DND-41 (cell line): ENCODE measurements at regions not wholly inside any gene's neighbourhood (a gene's known extent, or its start where the extent isn't known, plus 50 kb on each side); places are given as distances from the start of the nearest gene placed in this dataset.

Experiments
- ATAC-seq: fragments of 200-7000 bp; cut with Tn5 transposase; 3 replicates; pipeline ENCODE4 v1.9.1; 2021; ENCODE audit warnings: low read depth; ENCODE audit not compliant: insufficient read depth
- DNase-seq: peaks from one replicate; pipeline ENCODE4 v3.0.0-alpha.2; 2020
- H2AFZ ChIP-seq: 2 replicates; pipeline ENCODE4 v1.6.0; 2012; ENCODE audit warnings: low read depth, low read length
- H3K27ac ChIP-seq: 2 replicates; pipeline ENCODE4 v1.5.1; 2012; ENCODE audit warnings: low read length, inconsistent platforms
- H3K27me3 ChIP-seq: fragments of 200-600 bp; sonication (generic); 2 replicates; pipeline ENCODE4 v1.6.0; 2012; ENCODE audit warnings: low read length, mild to moderate bottlenecking, inconsistent platforms; ENCODE audit not compliant: insufficient read depth, poor library complexity
- H3K36me3 ChIP-seq: 2 replicates; pipeline ENCODE4 v1.5.1; 2012; ENCODE audit warnings: low read length, inconsistent platforms; ENCODE audit not compliant: insufficient read depth
- H3K4me1 ChIP-seq: 2 replicates; pipeline ENCODE4 v1.5.1; 2012; ENCODE audit warnings: mild to moderate bottlenecking, low read length; ENCODE audit not compliant: insufficient read depth
- H3K4me2 ChIP-seq: 2 replicates; pipeline ENCODE4 v1.6.0; 2012; ENCODE audit warnings: mild to moderate bottlenecking, moderate library complexity, low read length, inconsistent platforms; ENCODE audit not compliant: insufficient read depth
- H3K4me3 ChIP-seq, 2 experiments: fragments of 200-600 bp in 1 of 2; shearing (Covaris generic) in 1 of 2; 2 replicates each; pipeline ENCODE4 v1.5.1; 2012 to 2016; ENCODE audit warnings: inconsistent platforms in 2 of 2, low read length in 2 of 2, mild to moderate bottlenecking in 2 of 2, low read depth in 1 of 2, moderate library complexity in 1 of 2
- H3K79me2 ChIP-seq: 2 replicates; pipeline ENCODE4 v1.6.0; 2012; ENCODE audit warnings: low read length, inconsistent platforms; ENCODE audit not compliant: insufficient read depth
- H3K9ac ChIP-seq: 2 replicates; pipeline ENCODE4 v1.6.0; 2012; ENCODE audit warnings: low read depth, mild to moderate bottlenecking, inconsistent platforms, low read length, moderate library complexity
- H3K9me3 ChIP-seq: 2 replicates; pipeline ENCODE4 v1.5.1; 2012; ENCODE audit warnings: low read length, moderate library complexity, mild to moderate bottlenecking, inconsistent platforms; ENCODE audit not compliant: insufficient read depth, severe bottlenecking
- H4K20me1 ChIP-seq: 2 replicates; pipeline ENCODE4 v1.6.0; 2012; ENCODE audit warnings: low read length; ENCODE audit not compliant: insufficient read depth
- CTCF ChIP-seq: IDR thresholded peaks from 2 replicates; pipeline ENCODE4 v1.5.1; 2012; ENCODE audit warnings: borderline replicate concordance, low read length, moderate library complexity, mild to moderate bottlenecking; ENCODE audit not compliant: poor library complexity, severe bottlenecking; ENCODE audit errors: extremely low read depth
- EZH2 ChIP-seq: IDR thresholded peaks from 3 replicates; pipeline ENCODE4 v1.6.1; 2012; ENCODE audit warnings: borderline replicate concordance, low read depth, mild to moderate bottlenecking, moderate library complexity, low read length, inconsistent platforms; ENCODE audit not compliant: severe bottlenecking

GRCh38 chr2:2665834-2666133 is 334.7 kb upstream of the MYT1L start:
- ATAC-seq (no peak), DNase-seq (no peak)
- Histone ChIP-seq H4K20me1 (no peaks in the 10 kb centered on the region), H3K79me2 (no peaks in the 10 kb centered on the region), H3K36me3 (no peaks in the 10 kb centered on the region), H3K9me3 (no peaks in the 10 kb centered on the region), H3K4me1 (no peaks in the 10 kb centered on the region), H3K4me3 (no peak overlapping the region), H3K9ac (no peak overlapping the region), H3K4me2 (no peak overlapping the region), H2AFZ (no peak overlapping the region), H3K27ac (no peak overlapping the region), H3K27me3 (no peaks in the 10 kb centered on the region)
- TF ChIP-seq CTCF (no peak), EZH2 (no peak)

- ATAC-seq: no peak
Measured at GRCh38 chr2:2664989-2665833, 334.1 kb upstream of the MYT1L start.

GRCh38 chr2:2663401-2664036 is 332.4 kb upstream of the MYT1L start:
- H3K4me1 ChIP-seq: no peaks in the 10 kb centered on the region
- no peak overlapping the region for H3K4me2 ChIP-seq
- no peaks in the 10 kb centered on the region for H3K79me2 ChIP-seq
- DNase-seq (no peak), ATAC-seq (no peak)
- no peaks in the 10 kb centered on the region for H3K9me3 ChIP-seq
- no peak overlapping the region for H2AFZ ChIP-seq
- TF ChIP-seq CTCF (no peak), EZH2 (no peak)
- H3K27me3 ChIP-seq: no peaks in the 10 kb centered on the region
- H3K9ac ChIP-seq: no peak overlapping the region
- H3K36me3 ChIP-seq: no peaks in the 10 kb centered on the region
- H4K20me1 ChIP-seq: no peaks in the 10 kb centered on the region
- H3K27ac ChIP-seq: no peak overlapping the region
- H3K4me3 ChIP-seq: no peak overlapping the region

More at GRCh38 chr2:2664989-2665833, 334.1 kb upstream of the MYT1L start:
- no peak overlapping the region for H2AFZ ChIP-seq
- H4K20me1 ChIP-seq: no peaks in the 10 kb centered on the region
- no peak overlapping the region for H3K27ac ChIP-seq
- no peak overlapping the region for H3K4me2 ChIP-seq
- no peak overlapping the region for H3K4me3 ChIP-seq
- H3K9me3 ChIP-seq: no peaks in the 10 kb centered on the region
- H3K79me2 ChIP-seq: no peaks in the 10 kb centered on the region
- DNase-seq: no peak
- no peak for TF ChIP-seq CTCF
- TF ChIP-seq EZH2: no peak
- H3K9ac ChIP-seq: no peak overlapping the region
- H3K27me3 ChIP-seq: no peaks in the 10 kb centered on the region
- H3K36me3 ChIP-seq: no peaks in the 10 kb centered on the region
- no peaks in the 10 kb centered on the region for H3K4me1 ChIP-seq
